ENCODE measurements at regions not wholly inside any gene's neighbourhood (a gene's known extent, or its start where the extent isn't known, plus 50 kb on each side); places are given as distances from the start of the nearest gene placed in this dataset.

DNA sequence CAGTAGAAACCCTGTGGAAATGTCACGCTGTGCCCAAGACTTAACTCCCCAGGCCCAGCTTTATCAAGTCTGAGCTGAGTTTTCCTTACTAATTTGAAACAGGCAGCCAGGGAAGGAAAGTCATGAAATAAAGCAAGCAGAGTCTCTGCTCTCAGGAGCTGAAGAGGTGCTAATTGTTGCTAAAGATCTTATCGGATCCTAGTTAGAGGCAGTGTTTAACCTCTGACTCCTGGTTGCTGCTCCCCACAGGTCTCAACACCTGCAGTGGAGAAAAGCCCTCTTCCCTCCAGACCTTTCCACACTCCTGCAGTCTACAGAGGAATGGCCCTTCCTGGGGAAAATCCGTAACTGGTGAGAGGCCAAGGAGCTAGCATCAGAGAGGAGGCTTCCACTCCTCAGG, 628.2 kb downstream of the NTRK3 start:
- DNase-seq, result no peak

DNA sequence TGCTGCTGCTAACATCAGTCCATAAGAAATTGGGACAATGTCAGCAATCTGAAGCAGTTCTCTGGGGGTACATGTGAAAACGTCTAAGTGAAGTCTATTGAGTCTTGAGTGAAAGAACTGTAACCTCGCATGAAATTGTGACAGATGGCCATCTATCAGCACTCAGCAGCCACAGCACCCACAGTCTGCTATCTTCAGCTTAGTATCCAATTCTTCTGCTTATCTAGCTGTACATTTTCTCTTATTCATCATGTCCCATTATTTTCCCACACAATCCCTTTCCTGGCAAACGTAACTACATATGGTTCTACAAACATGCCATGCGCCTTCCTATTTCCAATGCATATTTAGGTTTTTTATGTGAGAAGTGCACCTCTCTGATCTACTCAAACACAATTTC, 629.7 kb downstream of the NTRK3 start:
- no peak for DNase-seq

DNA sequence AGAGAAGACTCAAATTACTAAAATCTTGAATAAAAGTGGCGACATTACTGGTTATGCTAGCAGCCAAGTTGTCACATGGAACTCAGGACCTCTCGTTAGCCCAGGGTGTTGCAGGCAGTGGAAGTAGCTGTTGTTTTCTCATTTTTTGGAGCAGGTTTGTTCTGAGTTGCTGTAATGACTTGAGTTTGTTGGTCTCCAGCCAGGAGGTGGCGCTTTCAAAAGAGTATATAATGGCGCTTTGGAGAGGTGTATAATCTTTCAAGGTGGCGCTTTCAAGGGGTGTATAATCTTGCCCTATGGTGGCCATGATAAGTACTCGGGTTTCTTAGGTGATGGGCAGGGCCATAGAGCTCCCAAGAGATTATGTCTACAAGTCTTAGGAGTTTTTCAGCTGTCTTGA, 632.7 kb downstream of the NTRK3 start:
- DNase-seq, result no peak

DNA sequence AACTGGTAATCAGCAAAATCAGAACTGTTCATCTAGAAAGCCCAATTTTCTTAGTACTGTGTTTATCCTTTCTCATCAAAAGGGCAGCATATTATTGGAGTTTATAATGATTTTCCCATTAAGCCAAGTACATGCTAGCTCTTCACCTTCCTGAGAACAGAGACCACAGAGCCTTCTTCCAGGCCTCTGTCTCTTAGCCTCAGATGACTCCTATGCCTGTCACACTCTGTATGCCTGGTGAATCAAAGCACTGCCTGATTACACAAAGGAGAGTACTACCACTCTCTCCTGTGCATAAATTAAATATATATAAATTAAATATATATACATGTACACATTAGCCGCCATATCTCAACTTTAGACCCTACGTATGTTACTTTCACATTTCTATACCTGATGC, 636.1 kb downstream of the NTRK3 start:
- no peak for DNase-seq

GRCh38 chr15:87619161-87619960, 637.2 kb downstream of the NTRK3 start:
- DNase-seq, result no peak

- DNase-seq, result no peak
Measured at GRCh38 chr15:87618203-87618725, 638.3 kb downstream of the NTRK3 start.

DNA sequence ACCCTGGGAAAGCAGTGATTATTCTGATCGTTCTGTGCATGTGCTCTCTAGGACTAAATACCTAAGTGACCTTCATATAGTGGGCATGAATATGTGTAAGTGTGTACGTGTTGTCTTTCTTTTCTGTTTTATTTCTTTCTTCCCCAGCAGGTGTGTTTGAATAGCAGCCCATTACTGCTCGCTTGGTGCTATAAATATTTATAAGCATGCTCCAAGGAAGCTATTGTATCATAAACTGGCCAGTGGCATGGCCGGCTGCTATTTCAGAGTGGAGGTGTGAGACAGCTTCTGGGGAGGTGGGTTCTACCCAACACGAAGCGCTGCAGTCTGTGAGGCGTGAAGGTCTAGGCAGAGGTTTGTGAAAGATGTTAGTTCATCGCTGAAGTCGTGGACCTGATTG, 641.8 kb downstream of the NTRK3 start:
- DNase-seq, result peak; percentile 22

DNA sequence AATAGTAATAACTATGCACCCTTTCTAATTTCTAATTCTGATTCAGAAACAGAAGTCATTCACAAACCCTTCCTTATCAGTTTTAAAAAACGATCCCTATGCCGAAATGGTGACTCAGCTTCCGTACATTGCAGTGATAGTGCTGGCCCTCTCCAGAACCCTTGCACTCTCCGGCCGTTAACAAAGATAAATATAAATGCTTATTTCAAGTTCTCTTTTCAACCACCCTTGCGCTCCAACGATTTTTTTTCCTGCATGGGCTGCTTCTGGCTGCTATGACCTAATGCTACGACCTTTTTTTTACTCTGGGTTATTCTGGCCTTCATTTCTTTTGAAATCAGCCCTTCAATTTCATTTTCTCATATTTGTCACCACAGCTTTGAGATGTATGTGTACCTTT, 646.2 kb downstream of the NTRK3 start:
- DNase-seq, result no peak

DNA sequence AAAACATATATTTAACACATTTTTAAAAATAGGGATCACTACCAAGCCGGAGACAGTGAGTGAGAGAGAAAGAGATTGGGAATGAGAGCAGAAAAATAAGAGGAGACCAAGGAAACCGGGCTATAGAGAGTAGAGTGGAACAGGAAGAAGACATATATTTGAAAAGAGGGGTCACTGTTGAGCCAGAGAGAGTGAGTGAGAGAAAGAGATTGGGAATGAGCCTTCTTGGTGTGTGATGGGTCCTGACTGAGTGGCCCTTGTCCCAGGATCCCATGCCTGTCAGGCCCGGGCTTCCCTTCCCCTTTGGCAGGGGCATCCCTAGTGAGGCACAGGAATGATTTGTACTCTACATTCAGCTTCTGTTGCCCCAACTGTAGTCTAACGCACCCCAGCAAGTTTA, 646.6 kb downstream of the NTRK3 start:
- DNase-seq, result no peak

DNA sequence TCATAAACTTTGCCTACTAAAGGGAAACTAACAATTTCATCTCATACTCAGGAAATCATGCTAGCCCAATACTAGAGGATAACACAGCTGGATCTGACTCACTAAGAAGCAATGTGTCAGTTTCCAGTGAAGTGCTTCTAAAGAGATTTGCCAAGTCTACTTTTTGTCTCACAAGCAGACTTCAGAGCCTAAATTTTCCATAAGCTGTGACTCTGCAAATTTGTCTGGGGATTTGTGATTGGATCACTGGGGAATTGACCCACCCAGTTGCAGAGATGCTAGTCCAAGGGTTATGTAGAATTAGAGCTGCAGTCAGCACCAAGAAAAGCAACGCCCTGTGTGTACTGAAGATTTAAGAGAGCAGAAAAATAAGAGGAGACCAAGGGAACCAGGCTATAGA, 647.1 kb downstream of the NTRK3 start:
- DNase-seq, result no peak

DNA sequence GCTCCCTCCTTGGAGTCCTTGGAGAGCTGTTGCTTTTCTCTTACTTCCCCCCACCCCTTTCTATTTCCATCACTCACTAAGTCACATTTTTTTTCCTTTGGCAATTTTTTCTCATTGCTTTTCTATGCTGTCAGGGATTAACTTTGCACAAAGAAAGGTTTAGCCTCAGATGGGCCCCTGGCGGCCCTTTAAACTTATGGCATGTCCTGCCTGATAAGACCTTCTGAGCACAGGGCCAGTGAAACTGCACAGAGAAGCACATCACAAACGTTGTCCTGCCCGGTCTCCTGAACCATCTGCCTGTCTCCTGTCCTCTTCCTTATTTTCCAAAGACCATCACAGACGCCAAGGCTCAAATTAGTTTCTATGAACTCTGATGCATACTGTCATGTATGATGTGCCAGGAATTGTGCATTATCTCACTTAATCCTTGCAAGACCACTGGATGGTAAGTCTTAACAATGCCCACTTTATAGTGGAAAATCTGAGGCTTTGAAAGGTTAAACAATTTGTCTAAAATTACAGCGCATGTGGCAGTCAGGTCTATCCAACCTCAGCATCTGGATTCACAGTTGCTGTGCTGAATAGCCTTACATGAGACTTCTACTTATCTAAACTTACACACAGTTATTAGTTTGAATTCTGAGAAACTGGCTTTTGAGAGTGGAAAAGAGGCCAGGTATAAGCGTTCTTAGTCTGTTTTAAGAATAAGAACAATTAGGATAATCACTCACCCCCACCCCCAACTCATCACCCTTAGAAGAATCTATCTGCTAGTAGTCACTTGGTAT, 648.1 kb downstream of the NTRK3 start:
- DNase-seq, result no peak

GRCh38 chr15:87606971-87607370, 649.6 kb downstream of the NTRK3 start:
- DNase-seq, result no peak

DNA sequence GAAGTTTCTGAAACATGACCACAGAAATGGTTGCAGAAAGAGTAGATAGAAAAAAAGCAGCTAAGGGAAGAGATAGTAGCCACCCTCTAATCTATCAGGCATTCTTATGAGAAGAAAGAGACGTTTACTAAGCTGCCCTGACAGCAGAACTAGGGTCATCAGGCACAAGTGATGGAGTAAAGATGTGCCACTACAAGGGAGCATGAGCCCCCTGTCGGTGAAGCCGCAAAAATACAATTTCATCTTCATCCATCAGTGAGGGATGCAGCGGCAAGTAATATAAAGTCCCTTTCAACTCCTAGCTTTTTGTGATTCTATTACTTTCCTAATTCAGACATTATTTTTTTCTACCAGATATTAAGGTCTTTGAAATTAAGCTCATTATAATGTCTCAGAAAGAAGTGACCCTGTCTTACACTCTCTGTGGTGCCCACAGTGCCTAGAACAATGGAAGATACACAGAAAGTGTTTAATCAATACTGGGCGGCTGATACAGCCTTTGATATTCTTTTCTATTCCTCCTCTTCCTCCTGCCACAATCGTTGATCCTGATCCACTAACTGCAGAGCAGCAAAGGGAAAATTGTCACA, 651.6 kb downstream of the NTRK3 start:
- DNase-seq, result peak; percentile 2

DNA sequence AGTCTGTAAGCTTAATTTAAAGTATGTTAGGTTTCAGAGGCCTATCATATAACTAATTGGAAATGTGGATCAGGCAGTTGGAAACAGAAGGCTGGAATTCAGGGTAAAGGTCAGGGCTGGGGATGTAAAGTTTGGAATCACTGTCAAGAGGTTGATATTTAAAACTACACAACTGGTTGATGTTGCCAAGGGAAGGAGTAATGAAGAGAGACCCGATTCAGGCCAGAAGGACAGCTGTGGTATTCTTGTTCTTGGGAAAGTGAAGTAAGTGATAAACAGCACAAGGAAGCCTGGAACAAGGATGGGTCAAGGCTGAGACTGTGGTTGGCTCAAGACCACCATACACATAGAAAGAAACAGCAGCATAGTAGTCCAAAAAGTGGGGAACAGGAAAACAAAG, 654.2 kb downstream of the NTRK3 start:
- no peak for DNase-seq

GRCh38 chr15:87599616-87600015, 656.9 kb downstream of the NTRK3 start:
- DNase-seq, result no peak

DNA sequence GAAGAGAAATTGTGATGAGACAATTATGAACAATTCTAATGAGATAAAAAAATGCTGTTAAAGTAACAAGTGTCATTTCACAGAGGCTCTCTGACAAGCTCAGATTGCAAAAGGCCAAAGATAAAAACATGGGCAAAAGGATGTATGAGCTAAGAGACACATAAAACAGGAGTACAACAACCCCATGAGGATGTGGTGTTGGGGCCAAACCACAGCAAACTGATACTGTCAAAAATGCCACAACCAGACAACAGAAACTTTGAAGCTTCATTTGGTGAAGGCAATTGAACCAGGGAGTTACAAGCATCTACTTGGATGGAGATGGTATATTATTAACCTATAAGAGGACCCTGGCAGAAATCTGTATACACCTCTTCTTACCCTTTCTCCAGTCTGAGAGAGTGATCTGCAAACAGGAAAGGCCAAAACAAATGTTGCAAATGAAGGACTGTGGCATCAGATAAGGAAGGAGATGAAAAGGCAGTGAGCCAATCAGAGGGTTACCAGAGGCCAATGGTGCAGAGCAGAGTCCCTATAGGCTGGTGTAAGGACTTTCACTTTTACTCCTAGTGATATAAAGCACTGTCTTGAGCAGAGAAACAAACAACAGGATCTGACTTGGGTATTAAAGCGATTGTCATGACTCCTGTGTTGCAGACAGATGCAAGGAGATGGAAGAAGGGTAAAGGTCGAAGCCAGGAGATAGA, 659.0 kb downstream of the NTRK3 start:
- DNase-seq, result no peak

GRCh38 chr15:87591582-87591981, 665.0 kb downstream of the NTRK3 start:
- no peak for DNase-seq

GRCh38 chr15:87591042-87591441, 665.5 kb downstream of the NTRK3 start:
- no peak for DNase-seq

DNA sequence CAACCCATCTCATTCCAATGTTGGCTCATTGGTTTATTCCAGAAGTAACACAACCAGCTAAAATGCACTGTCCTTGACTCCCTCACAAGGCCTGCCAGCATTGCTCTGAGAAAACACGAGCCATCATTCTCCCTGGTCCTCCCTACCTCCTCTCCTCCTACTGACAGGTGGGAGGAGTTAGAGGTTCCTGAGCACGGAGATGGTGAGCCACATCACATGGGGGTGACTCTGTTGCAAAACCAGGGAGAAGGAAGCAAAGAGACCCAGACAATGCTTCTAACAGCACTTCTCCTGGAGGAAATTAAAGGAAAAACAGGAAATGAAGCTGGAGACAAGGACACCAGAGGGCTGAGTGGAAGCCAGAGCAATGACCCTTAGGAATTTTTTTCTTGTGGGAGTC, 667.4 kb downstream of the NTRK3 start:
- DNase-seq, result no peak

DNA sequence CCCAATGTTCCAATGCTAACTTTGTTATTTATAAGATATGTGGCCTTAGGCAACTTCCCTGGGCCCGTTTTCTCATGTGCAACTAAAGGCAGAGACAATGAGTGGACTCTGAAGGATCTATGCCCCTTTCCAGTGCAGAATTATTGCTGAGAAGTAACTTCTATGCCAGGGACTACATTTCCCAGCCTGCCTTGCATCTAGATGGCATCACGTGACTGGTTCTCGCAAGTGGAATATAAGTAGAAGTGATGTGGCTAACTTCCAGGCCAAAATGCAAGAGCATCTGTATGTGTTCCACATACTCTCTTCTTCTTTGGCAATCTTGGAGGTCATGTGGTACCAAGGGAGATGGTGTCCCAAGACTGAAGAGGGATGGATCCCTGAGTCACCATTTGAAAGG, 674.4 kb downstream of the NTRK3 start:
- no peak for DNase-seq

DNA sequence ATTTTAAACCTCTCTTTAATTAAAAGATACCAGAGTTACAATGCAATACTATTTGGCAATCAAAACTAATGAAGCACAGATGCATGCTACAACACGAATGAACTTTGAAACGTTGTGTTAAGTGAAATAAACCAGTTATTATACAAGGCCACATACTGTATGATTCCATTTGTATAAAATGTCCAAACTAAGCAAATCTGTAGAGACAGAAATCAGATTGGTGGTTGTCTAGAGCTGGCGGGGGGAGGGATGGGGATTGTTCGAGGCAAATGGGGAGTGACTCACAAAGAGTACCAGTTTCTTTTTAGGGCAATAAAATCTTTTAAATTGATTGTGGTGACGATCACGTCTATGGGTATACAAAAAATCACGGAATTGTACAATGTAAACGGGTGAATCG, 677.0 kb downstream of the NTRK3 start:
- DNase-seq, result no peak

DNA sequence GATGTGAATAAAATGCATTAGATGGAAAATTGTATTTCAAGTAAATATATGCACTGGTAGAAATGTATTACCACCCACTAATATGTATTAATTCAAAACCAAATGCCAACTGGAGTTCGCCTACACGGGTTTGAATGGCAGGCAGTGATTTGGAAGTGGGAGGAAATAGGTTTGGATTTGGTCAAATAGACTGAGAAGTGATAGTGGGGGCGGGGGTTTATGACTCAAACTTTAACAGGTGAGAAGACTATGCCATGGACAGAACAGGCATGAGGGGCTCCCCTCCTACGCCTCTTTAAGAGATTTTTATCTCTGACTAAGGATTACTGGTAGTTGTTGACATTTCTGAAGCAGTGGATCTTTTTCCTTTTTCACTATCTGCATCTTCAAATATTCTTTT, 677.8 kb downstream of the NTRK3 start:
- no peak for DNase-seq

DNA sequence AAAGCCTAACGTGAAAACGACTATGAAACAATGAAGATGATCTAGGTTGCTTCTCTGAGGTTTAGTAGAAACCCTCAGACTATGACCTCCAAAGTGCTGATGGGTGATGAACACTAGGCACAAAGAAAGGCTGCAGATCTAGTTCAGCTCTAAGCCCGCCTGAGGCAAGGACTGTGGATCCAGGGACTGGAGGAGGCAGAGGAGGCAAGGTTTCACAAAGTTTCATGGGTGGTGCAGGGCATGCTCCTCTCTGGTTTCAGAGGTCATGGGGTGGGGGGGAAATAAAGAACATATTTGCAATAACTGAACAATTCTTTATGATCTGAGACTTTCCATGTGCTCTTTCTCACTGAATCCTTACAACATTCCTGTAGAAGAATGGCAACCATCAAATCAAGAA, 679.2 kb downstream of the NTRK3 start:
- no peak for DNase-seq
